ENCODE measurements at regions not wholly inside any gene's neighbourhood (a gene's known extent, or its start where the extent isn't known, plus 50 kb on each side); places are given as distances from the start of the nearest gene placed in this dataset.

- Histone ChIP-seq H3K79me2 (replicated peaks; ENCODE audit: insufficient read depth, low read length) (no peaks in the 10 kb centered on the region), H3K36me3 (ENCODE audit: insufficient read depth, low read length) (no peaks in the 10 kb centered on the region), H3K4me3 (ENCODE audit: low read length) (peak overlapping the region; percentile 60), H2AFZ (ENCODE audit: low read depth, low read length) (no peak overlapping the region), H3K27ac (ENCODE audit: low read length) (no peak overlapping the region), H3K4me2 (ENCODE audit: low read length) (no peak overlapping the region), H3K9me3 (ENCODE audit: low read length) (no peaks in the 10 kb centered on the region), H3F3A (ENCODE audit: insufficient read depth, low read length, poor library complexity, severe bottlenecking) (no peaks in the 10 kb centered on the region), H4K20me1 (ENCODE audit: insufficient read depth) (no peaks in the 10 kb centered on the region), H3K27me3 (ENCODE audit: insufficient read depth, low read depth, low read length) (no peaks in the 10 kb centered on the region), H3K9me2 (ENCODE audit: insufficient read depth, low read length) (no peaks in the 10 kb centered on the region), H3K9ac (ENCODE audit: low read length) (peak overlapping the region; percentile 60)
- TF ChIP-seq, protein P1, sequence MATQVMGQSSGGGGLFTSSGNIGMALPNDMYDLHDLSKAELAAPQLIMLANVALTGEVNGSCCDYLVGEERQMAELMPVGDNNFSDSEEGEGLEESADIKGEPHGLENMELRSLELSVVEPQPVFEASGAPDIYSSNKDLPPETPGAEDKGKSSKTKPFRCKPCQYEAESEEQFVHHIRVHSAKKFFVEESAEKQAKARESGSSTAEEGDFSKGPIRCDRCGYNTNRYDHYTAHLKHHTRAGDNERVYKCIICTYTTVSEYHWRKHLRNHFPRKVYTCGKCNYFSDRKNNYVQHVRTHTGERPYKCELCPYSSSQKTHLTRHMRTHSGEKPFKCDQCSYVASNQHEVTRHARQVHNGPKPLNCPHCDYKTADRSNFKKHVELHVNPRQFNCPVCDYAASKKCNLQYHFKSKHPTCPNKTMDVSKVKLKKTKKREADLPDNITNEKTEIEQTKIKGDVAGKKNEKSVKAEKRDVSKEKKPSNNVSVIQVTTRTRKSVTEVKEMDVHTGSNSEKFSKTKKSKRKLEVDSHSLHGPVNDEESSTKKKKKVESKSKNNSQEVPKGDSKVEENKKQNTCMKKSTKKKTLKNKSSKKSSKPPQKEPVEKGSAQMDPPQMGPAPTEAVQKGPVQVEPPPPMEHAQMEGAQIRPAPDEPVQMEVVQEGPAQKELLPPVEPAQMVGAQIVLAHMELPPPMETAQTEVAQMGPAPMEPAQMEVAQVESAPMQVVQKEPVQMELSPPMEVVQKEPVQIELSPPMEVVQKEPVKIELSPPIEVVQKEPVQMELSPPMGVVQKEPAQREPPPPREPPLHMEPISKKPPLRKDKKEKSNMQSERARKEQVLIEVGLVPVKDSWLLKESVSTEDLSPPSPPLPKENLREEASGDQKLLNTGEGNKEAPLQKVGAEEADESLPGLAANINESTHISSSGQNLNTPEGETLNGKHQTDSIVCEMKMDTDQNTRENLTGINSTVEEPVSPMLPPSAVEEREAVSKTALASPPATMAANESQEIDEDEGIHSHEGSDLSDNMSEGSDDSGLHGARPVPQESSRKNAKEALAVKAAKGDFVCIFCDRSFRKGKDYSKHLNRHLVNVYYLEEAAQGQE (IDR thresholded peaks at IDR 0.05; ENCODE audit: borderline replicate concordance): no peak
- TF ChIP-seq RAD21 (conservative IDR thresholded peaks at IDR 0.05) (no peak), POLR2AphosphoS5 (IDR thresholded peaks at IDR 0.05) (no peak), SMC3 (conservative IDR thresholded peaks at IDR 0.05; ENCODE audit: poor library complexity) (no peak), EP300 (conservative IDR thresholded peaks at IDR 0.05; ENCODE audit: poor library complexity, severe bottlenecking) (no peak), MXI1 (conservative IDR thresholded peaks at IDR 0.05; ENCODE audit: poor library complexity, severe bottlenecking) (no peak), TAF1 (IDR thresholded peaks at IDR 0.05; ENCODE audit: low read depth) (no peak), EZH2 (IDR thresholded peaks at IDR 0.05; ENCODE audit: borderline replicate concordance, insufficient read depth, low read length, poor library complexity, severe bottlenecking) (no peak)
- TF ChIP-seq, protein P2, sequence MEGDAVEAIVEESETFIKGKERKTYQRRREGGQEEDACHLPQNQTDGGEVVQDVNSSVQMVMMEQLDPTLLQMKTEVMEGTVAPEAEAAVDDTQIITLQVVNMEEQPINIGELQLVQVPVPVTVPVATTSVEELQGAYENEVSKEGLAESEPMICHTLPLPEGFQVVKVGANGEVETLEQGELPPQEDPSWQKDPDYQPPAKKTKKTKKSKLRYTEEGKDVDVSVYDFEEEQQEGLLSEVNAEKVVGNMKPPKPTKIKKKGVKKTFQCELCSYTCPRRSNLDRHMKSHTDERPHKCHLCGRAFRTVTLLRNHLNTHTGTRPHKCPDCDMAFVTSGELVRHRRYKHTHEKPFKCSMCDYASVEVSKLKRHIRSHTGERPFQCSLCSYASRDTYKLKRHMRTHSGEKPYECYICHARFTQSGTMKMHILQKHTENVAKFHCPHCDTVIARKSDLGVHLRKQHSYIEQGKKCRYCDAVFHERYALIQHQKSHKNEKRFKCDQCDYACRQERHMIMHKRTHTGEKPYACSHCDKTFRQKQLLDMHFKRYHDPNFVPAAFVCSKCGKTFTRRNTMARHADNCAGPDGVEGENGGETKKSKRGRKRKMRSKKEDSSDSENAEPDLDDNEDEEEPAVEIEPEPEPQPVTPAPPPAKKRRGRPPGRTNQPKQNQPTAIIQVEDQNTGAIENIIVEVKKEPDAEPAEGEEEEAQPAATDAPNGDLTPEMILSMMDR (IDR thresholded peaks at IDR 0.05; ENCODE audit: poor library complexity, severe bottlenecking): no peak
Measured at GRCh38 chrX:39821709-39822095, 276.1 kb downstream of the BCOR start.

- Histone ChIP-seq H3K9ac (ENCODE audit: low read length) (no peak overlapping the region), H3K9me2 (ENCODE audit: insufficient read depth, low read length) (no peaks in the 10 kb centered on the region), H3K79me2 (replicated peaks; ENCODE audit: insufficient read depth, low read length) (no peaks in the 10 kb centered on the region), H2AFZ (ENCODE audit: low read depth, low read length) (no peak overlapping the region), H3F3A (ENCODE audit: insufficient read depth, low read length, poor library complexity, severe bottlenecking) (no peaks in the 10 kb centered on the region), H3K9me3 (ENCODE audit: low read length) (no peaks in the 10 kb centered on the region), H3K4me3 (ENCODE audit: low read length) (no peak overlapping the region), H3K27ac (ENCODE audit: low read length) (no peak overlapping the region), H4K20me1 (ENCODE audit: insufficient read depth) (no peaks in the 10 kb centered on the region), H3K4me2 (ENCODE audit: low read length) (no peak overlapping the region), H3K27me3 (ENCODE audit: insufficient read depth, low read depth, low read length) (no peaks in the 10 kb centered on the region), H3K36me3 (ENCODE audit: insufficient read depth, low read length) (no peaks in the 10 kb centered on the region)
- TF ChIP-seq, protein P1 (IDR thresholded peaks at IDR 0.05; ENCODE audit: borderline replicate concordance): no peak
- no peak for TF ChIP-seq RAD21 (conservative IDR thresholded peaks at IDR 0.05)
Measured at GRCh38 chrX:39822133-39822748, 275.5 kb downstream of the BCOR start.
